ENCODE measurements at regions not wholly inside any gene's neighbourhood (a gene's known extent, or its start where the extent isn't known, plus 50 kb on each side); places are given as distances from the start of the nearest gene placed in this dataset.

- no peaks in the 10 kb centered on the region for H3K36me3 ChIP-seq (ENCODE audit: control insufficient read depth in 1 of 2, insufficient read depth in 2 of 2, low read length in 2 of 2)
- H3K27ac ChIP-seq (ENCODE audit: low read depth, low read length): no peak overlapping the region
- H3K9ac ChIP-seq (ENCODE audit: low read depth in 1 of 2, low read length in 2 of 2): no peak overlapping the region
- H3K27me3 ChIP-seq (ENCODE audit: control insufficient read depth in 1 of 2, insufficient read depth in 2 of 2, low read length in 2 of 2): no peaks in the 10 kb centered on the region
- H3K4me3 ChIP-seq (ENCODE audit: low read depth in 1 of 2, low read length in 2 of 2): no peak overlapping the region
- H3K4me1 ChIP-seq (ENCODE audit: control insufficient read depth in 1 of 2, insufficient read depth in 2 of 2, low read length in 2 of 2): no peaks in the 10 kb centered on the region
- H3K9me3 ChIP-seq (ENCODE audit: control insufficient read depth in 1 of 2, low read length in 2 of 2): no peaks in the 10 kb centered on the region
Measured at GRCh38 chr2:133974353-133974752, 279.5 kb upstream of the MGAT5 start.

GRCh38 chr2:133975135-133975534 lies 278.7 kb upstream of the MGAT5 start:
- H3K27me3 ChIP-seq (ENCODE audit: control insufficient read depth in 1 of 2, insufficient read depth in 2 of 2, low read length in 2 of 2): no peaks in the 10 kb centered on the region
- H3K4me3 ChIP-seq (ENCODE audit: low read depth in 1 of 2, low read length in 2 of 2): no peak overlapping the region
- no peaks in the 10 kb centered on the region for H3K9me3 ChIP-seq (ENCODE audit: control insufficient read depth in 1 of 2, low read length in 2 of 2)
- no peaks in the 10 kb centered on the region for H3K36me3 ChIP-seq (ENCODE audit: control insufficient read depth in 1 of 2, insufficient read depth in 2 of 2, low read length in 2 of 2)
- H3K9ac ChIP-seq (ENCODE audit: low read depth in 1 of 2, low read length in 2 of 2): no peak overlapping the region
- no peak overlapping the region for H3K27ac ChIP-seq (ENCODE audit: low read depth, low read length)
- no peaks in the 10 kb centered on the region for H3K4me1 ChIP-seq (ENCODE audit: control insufficient read depth in 1 of 2, insufficient read depth in 2 of 2, low read length in 2 of 2)

GRCh38 chr2:133975676-133976428 lies 278.0 kb upstream of the MGAT5 start:
- no peak overlapping the region for H3K4me3 ChIP-seq (ENCODE audit: low read depth in 1 of 2, low read length in 2 of 2)
- H3K4me1 ChIP-seq (ENCODE audit: control insufficient read depth in 1 of 2, insufficient read depth in 2 of 2, low read length in 2 of 2): no peaks in the 10 kb centered on the region
- H3K27ac ChIP-seq (ENCODE audit: low read depth, low read length): no peak overlapping the region
- H3K9me3 ChIP-seq (ENCODE audit: control insufficient read depth in 1 of 2, low read length in 2 of 2): no peaks in the 10 kb centered on the region
- H3K27me3 ChIP-seq (ENCODE audit: control insufficient read depth in 1 of 2, insufficient read depth in 2 of 2, low read length in 2 of 2): no peaks in the 10 kb centered on the region
- H3K36me3 ChIP-seq (ENCODE audit: control insufficient read depth in 1 of 2, insufficient read depth in 2 of 2, low read length in 2 of 2): no peaks in the 10 kb centered on the region
- no peak overlapping the region for H3K9ac ChIP-seq (ENCODE audit: low read depth in 1 of 2, low read length in 2 of 2)

- Histone ChIP-seq H3K27ac (ENCODE audit: low read depth, low read length) (no peak overlapping the region), H3K27me3 (ENCODE audit: control insufficient read depth in 1 of 2, insufficient read depth in 2 of 2, low read length in 2 of 2) (no peaks in the 10 kb centered on the region), H3K4me1 (ENCODE audit: control insufficient read depth in 1 of 2, insufficient read depth in 2 of 2, low read length in 2 of 2) (peaks cover 3 to 5% of the 10 kb centered on the region in 2 donors), H3K9ac (ENCODE audit: low read depth in 1 of 2, low read length in 2 of 2) (no peak overlapping the region), H3K4me3 (ENCODE audit: low read depth in 1 of 2, low read length in 2 of 2) (no peak overlapping the region), H3K9me3 (ENCODE audit: control insufficient read depth in 1 of 2, low read length in 2 of 2) (no peaks in the 10 kb centered on the region), H3K36me3 (ENCODE audit: control insufficient read depth in 1 of 2, insufficient read depth in 2 of 2, low read length in 2 of 2) (no peaks in the 10 kb centered on the region)
Measured at GRCh38 chr2:133976659-133977058, 277.2 kb upstream of the MGAT5 start.

GRCh38 chr2:133977405-133977804 lies 276.5 kb upstream of the MGAT5 start:
- peaks cover 8 to 12% of the 10 kb centered on the region in 2 donors for H3K4me1 ChIP-seq (ENCODE audit: control insufficient read depth in 1 of 2, insufficient read depth in 2 of 2, low read length in 2 of 2)
- H3K4me3 ChIP-seq (ENCODE audit: low read depth in 1 of 2, low read length in 2 of 2): no peak overlapping the region
- H3K36me3 ChIP-seq (ENCODE audit: control insufficient read depth in 1 of 2, insufficient read depth in 2 of 2, low read length in 2 of 2): no peaks in the 10 kb centered on the region
- H3K9me3 ChIP-seq (ENCODE audit: control insufficient read depth in 1 of 2, low read length in 2 of 2): no peaks in the 10 kb centered on the region
- H3K9ac ChIP-seq (ENCODE audit: low read depth in 1 of 2, low read length in 2 of 2): no peak overlapping the region
- no peak overlapping the region for H3K27ac ChIP-seq (ENCODE audit: low read depth, low read length)
- H3K27me3 ChIP-seq (ENCODE audit: control insufficient read depth in 1 of 2, insufficient read depth in 2 of 2, low read length in 2 of 2): no peaks in the 10 kb centered on the region

GRCh38 chr2:133982256-133982655 lies 271.6 kb upstream of the MGAT5 start:
- Histone ChIP-seq H3K9ac (ENCODE audit: low read depth in 1 of 2, low read length in 2 of 2) (no peak overlapping the region), H3K9me3 (ENCODE audit: control insufficient read depth in 1 of 2, low read length in 2 of 2) (no peaks in the 10 kb centered on the region), H3K4me3 (ENCODE audit: low read depth in 1 of 2, low read length in 2 of 2) (no peak overlapping the region), H3K27me3 (ENCODE audit: control insufficient read depth in 1 of 2, insufficient read depth in 2 of 2, low read length in 2 of 2) (no peaks in the 10 kb centered on the region), H3K4me1 (ENCODE audit: control insufficient read depth in 1 of 2, insufficient read depth in 2 of 2, low read length in 2 of 2) (peaks cover 21% of the 10 kb centered on the region in 2 donors), H3K27ac (ENCODE audit: low read depth, low read length) (no peak overlapping the region), H3K36me3 (ENCODE audit: control insufficient read depth in 1 of 2, insufficient read depth in 2 of 2, low read length in 2 of 2) (no peaks in the 10 kb centered on the region)

GRCh38 chr2:133985563-133985962 lies 268.3 kb upstream of the MGAT5 start:
- Histone ChIP-seq H3K27me3 (ENCODE audit: control insufficient read depth in 1 of 2, insufficient read depth in 2 of 2, low read length in 2 of 2) (no peaks in the 10 kb centered on the region), H3K4me1 (ENCODE audit: control insufficient read depth in 1 of 2, insufficient read depth in 2 of 2, low read length in 2 of 2) (peaks cover 25% of the 10 kb centered on the region in 2 donors), H3K9ac (ENCODE audit: low read depth in 1 of 2, low read length in 2 of 2) (no peak overlapping the region), H3K36me3 (ENCODE audit: control insufficient read depth in 1 of 2, insufficient read depth in 2 of 2, low read length in 2 of 2) (no peaks in the 10 kb centered on the region), H3K9me3 (ENCODE audit: control insufficient read depth in 1 of 2, low read length in 2 of 2) (no peaks in the 10 kb centered on the region), H3K4me3 (ENCODE audit: low read depth in 1 of 2, low read length in 2 of 2) (no peak overlapping the region), H3K27ac (ENCODE audit: low read depth, low read length) (no peak overlapping the region)

GRCh38 chr2:133986081-133986837 lies 267.6 kb upstream of the MGAT5 start:
- Histone ChIP-seq H3K9me3 (ENCODE audit: control insufficient read depth in 1 of 2, low read length in 2 of 2) (no peaks in the 10 kb centered on the region), H3K4me3 (ENCODE audit: low read depth in 1 of 2, low read length in 2 of 2) (no peak overlapping the region), H3K27ac (ENCODE audit: low read depth, low read length) (no peak overlapping the region), H3K27me3 (ENCODE audit: control insufficient read depth in 1 of 2, insufficient read depth in 2 of 2, low read length in 2 of 2) (no peaks in the 10 kb centered on the region), H3K4me1 (ENCODE audit: control insufficient read depth in 1 of 2, insufficient read depth in 2 of 2, low read length in 2 of 2) (peaks cover 24 to 29% of the 10 kb centered on the region in 2 donors), H3K9ac (ENCODE audit: low read depth in 1 of 2, low read length in 2 of 2) (no peak overlapping the region), H3K36me3 (ENCODE audit: control insufficient read depth in 1 of 2, insufficient read depth in 2 of 2, low read length in 2 of 2) (no peaks in the 10 kb centered on the region)

- H3K4me1 ChIP-seq (ENCODE audit: control insufficient read depth in 1 of 2, insufficient read depth in 2 of 2, low read length in 2 of 2): peaks cover 20 to 30% of the 10 kb centered on the region in 2 donors
- no peaks in the 10 kb centered on the region for H3K36me3 ChIP-seq (ENCODE audit: control insufficient read depth in 1 of 2, insufficient read depth in 2 of 2, low read length in 2 of 2)
- H3K4me3 ChIP-seq (ENCODE audit: low read depth in 1 of 2, low read length in 2 of 2): no peak overlapping the region
- H3K9me3 ChIP-seq (ENCODE audit: control insufficient read depth in 1 of 2, low read length in 2 of 2): no peaks in the 10 kb centered on the region
- no peaks in the 10 kb centered on the region for H3K27me3 ChIP-seq (ENCODE audit: control insufficient read depth in 1 of 2, insufficient read depth in 2 of 2, low read length in 2 of 2)
- H3K27ac ChIP-seq (ENCODE audit: low read depth, low read length): no peak overlapping the region
- H3K9ac ChIP-seq (ENCODE audit: low read depth in 1 of 2, low read length in 2 of 2): no peak overlapping the region
Measured at GRCh38 chr2:133986881-133987795, 266.7 kb upstream of the MGAT5 start.

Measured in duodenal mucosa (tissue), 2 donors.